Mucosa of rectum (tissue), 2 donors: ENCODE measurements at regions not wholly inside any gene's neighbourhood (a gene's known extent, or its start where the extent isn't known, plus 50 kb on each side); places are given as distances from the start of the nearest gene placed in this dataset.
"Not testable (repeated sequence)": the region's sequence is repeated elsewhere in the genome, so short reads cannot be mapped to it uniquely, and the experiment has no call there.

Experiments used
- H3K27ac ChIP-seq, 2 donors: one replicate each; pipeline ENCODE4 v1.7.0; 2013; ENCODE audit warnings: inconsistent platforms in 2 of 2, low read depth in 2 of 2, low read length in 2 of 2
- H3K27me3 ChIP-seq, 2 donors: one replicate each; pipeline ENCODE4 v1.7.0; 2013; ENCODE audit warnings: low read length in 2 of 2; ENCODE audit not compliant: control insufficient read depth in 2 of 2, insufficient read depth in 2 of 2
- H3K36me3 ChIP-seq, 2 donors: one replicate each; pipeline ENCODE4 v1.7.0; 2013; ENCODE audit warnings: low read length in 2 of 2; ENCODE audit not compliant: control insufficient read depth in 2 of 2, insufficient read depth in 2 of 2
- H3K4me1 ChIP-seq, 2 donors: one replicate each; pipeline ENCODE4 v1.7.0; 2013; ENCODE audit warnings: low read length in 2 of 2, mild to moderate bottlenecking in 1 of 2; ENCODE audit not compliant: control insufficient read depth in 2 of 2, insufficient read depth in 2 of 2
- H3K4me3 ChIP-seq, 2 donors: one replicate each; pipeline ENCODE4 v1.7.0; 2013; ENCODE audit warnings: low read length in 2 of 2
- H3K9ac ChIP-seq, 2 donors: one replicate each; pipeline ENCODE4 v1.7.0; 2013; ENCODE audit warnings: low read length in 2 of 2, low read depth in 1 of 2, mild to moderate bottlenecking in 1 of 2
- H3K9me3 ChIP-seq, 2 donors: one replicate each; pipeline ENCODE4 v1.7.0; 2013; ENCODE audit warnings: low read length in 2 of 2; ENCODE audit not compliant: control insufficient read depth in 2 of 2
- donor health status: healthy.
- donor health status: Normal muscosa, but diverticular disease.

- Histone ChIP-seq H3K9ac (no peak overlapping the region), H3K36me3 (no peaks in the 10 kb centered on the region), H3K9me3 (no peaks in the 10 kb centered on the region), H3K4me3 (no peak overlapping the region), H3K27me3 (no peaks in the 10 kb centered on the region), H3K27ac (no peak overlapping the region), H3K4me1 (no peaks in the 10 kb centered on the region)
These were observed 203.7 kb upstream of the KIF2B start for GRCh38 chr17:53619025-53619424.

GRCh38 chr17:53608208-53608607 lies 214.5 kb upstream of the KIF2B start:
- not testable (repeated sequence) for H3K9ac ChIP-seq, H3K36me3 ChIP-seq, H3K27ac ChIP-seq, H3K4me3 ChIP-seq, H3K9me3 ChIP-seq, H3K27me3 ChIP-seq, H3K4me1 ChIP-seq

- Histone ChIP-seq H3K9ac (no peak overlapping the region), H3K4me3 (no peak overlapping the region), H3K27ac (no peak overlapping the region), H3K4me1 (no peaks in the 10 kb centered on the region), H3K9me3 (peaks cover 0 to 2% of the 10 kb centered on the region in 2 donors), H3K27me3 (no peaks in the 10 kb centered on the region), H3K36me3 (no peaks in the 10 kb centered on the region)
These were observed 215.3 kb upstream of the KIF2B start for GRCh38 chr17:53607475-53607874.

GRCh38 chr17:53588317-53588716 lies 234.4 kb upstream of the KIF2B start:
- Histone ChIP-seq H3K9me3 (no peaks in the 10 kb centered on the region), H3K27ac (no peak overlapping the region), H3K36me3 (no peaks in the 10 kb centered on the region), H3K4me3 (no peak overlapping the region), H3K9ac (no peak overlapping the region), H3K4me1 (no peaks in the 10 kb centered on the region), H3K27me3 (no peaks in the 10 kb centered on the region)

GRCh38 chr17:53574038-53574437 lies 248.7 kb upstream of the KIF2B start:
- Histone ChIP-seq H3K9me3 (no peaks in the 10 kb centered on the region), H3K27ac (no peak overlapping the region), H3K36me3 (no peaks in the 10 kb centered on the region), H3K4me1 (no peaks in the 10 kb centered on the region), H3K4me3 (no peak overlapping the region), H3K27me3 (no peaks in the 10 kb centered on the region), H3K9ac (no peak overlapping the region)

GRCh38 chr17:53571342-53571741 lies 251.4 kb upstream of the KIF2B start:
- Histone ChIP-seq H3K4me3 (no peak overlapping the region), H3K36me3 (no peaks in the 10 kb centered on the region), H3K9ac (no peak overlapping the region), H3K27ac (no peak overlapping the region), H3K9me3 (no peaks in the 10 kb centered on the region), H3K4me1 (no peaks in the 10 kb centered on the region), H3K27me3 (no peaks in the 10 kb centered on the region)

GRCh38 chr17:53570731-53571130 lies 252.0 kb upstream of the KIF2B start:
- no peaks in the 10 kb centered on the region for H3K27me3 ChIP-seq
- H3K36me3 ChIP-seq = no peaks in the 10 kb centered on the region
- no peaks in the 10 kb centered on the region for H3K4me1 ChIP-seq
- no peaks in the 10 kb centered on the region for H3K9me3 ChIP-seq
- no peak overlapping the region for H3K27ac ChIP-seq
- no peak overlapping the region for H3K4me3 ChIP-seq
- H3K9ac ChIP-seq = no peak overlapping the region

- Histone ChIP-seq H3K27me3 (no peaks in the 10 kb centered on the region), H3K9ac (no peak overlapping the region), H3K9me3 (no peaks in the 10 kb centered on the region), H3K4me1 (no peaks in the 10 kb centered on the region), H3K27ac (no peak overlapping the region), H3K4me3 (no peak overlapping the region), H3K36me3 (no peaks in the 10 kb centered on the region)
These were observed 261.8 kb upstream of the KIF2B start for GRCh38 chr17:53560953-53561352.

- H3K36me3 ChIP-seq = no peaks in the 10 kb centered on the region
- H3K4me1 ChIP-seq = no peaks in the 10 kb centered on the region
- H3K27me3 ChIP-seq = no peaks in the 10 kb centered on the region
- H3K4me3 ChIP-seq = no peak overlapping the region
- H3K27ac ChIP-seq = no peak overlapping the region
- H3K9me3 ChIP-seq = no peaks in the 10 kb centered on the region
- no peak overlapping the region for H3K9ac ChIP-seq
These were observed 274.5 kb upstream of the KIF2B start for GRCh38 chr17:53548252-53548651.

GRCh38 chr17:53543472-53543871 lies 279.3 kb upstream of the KIF2B start:
- H3K27ac ChIP-seq = no peak overlapping the region
- no peaks in the 10 kb centered on the region for H3K4me1 ChIP-seq
- no peaks in the 10 kb centered on the region for H3K9me3 ChIP-seq
- H3K4me3 ChIP-seq = no peak overlapping the region
- no peaks in the 10 kb centered on the region for H3K36me3 ChIP-seq
- no peak overlapping the region for H3K9ac ChIP-seq
- no peaks in the 10 kb centered on the region for H3K27me3 ChIP-seq

GRCh38 chr17:53538129-53538617 lies 284.6 kb upstream of the KIF2B start:
- H3K9ac ChIP-seq = no peak overlapping the region
- H3K9me3 ChIP-seq = no peaks in the 10 kb centered on the region
- no peaks in the 10 kb centered on the region for H3K36me3 ChIP-seq
- H3K27ac ChIP-seq = no peak overlapping the region
- H3K27me3 ChIP-seq = no peaks in the 10 kb centered on the region
- no peaks in the 10 kb centered on the region for H3K4me1 ChIP-seq
- no peak overlapping the region for H3K4me3 ChIP-seq
